Panc1 (cell line): ENCODE measurements at regions not wholly inside any gene's neighbourhood (a gene's known extent, or its start where the extent isn't known, plus 50 kb on each side); places are given as distances from the start of the nearest gene placed in this dataset.

Source experiments
- ATAC-seq: fragments of 200-7000 bp; cut with Tn5 transposase; 2 replicates; pipeline ENCODE4 v1.9.1; 2020; ENCODE audit warnings: mild to moderate bottlenecking, moderate library complexity
- BruUV-seq: library from RNA; stranded (reverse); fragments of 400-500 nt; replicated peaks from 2 replicates; lab custom pipeline; 2021; lab: Mats Ljungman, UMichigan
- CTCF ChIA-PET: fragments of 300-600 bp; sonication (Branson Sonifier 250); formaldehyde crosslinking; loops from one replicate; lab custom pipeline; 2022; ENCODE audit warnings: antibody characterized with exemption; lab: Charles Lee
- POLR2A ChIA-PET: fragments of 300-600 bp; sonication (Branson Sonifier 250); formaldehyde crosslinking; loops from one replicate; lab custom pipeline; 2022; ENCODE audit warnings: antibody characterized with exemption; lab: Charles Lee
- DNase-seq: peaks from one replicate; pipeline ENCODE4 v3.0.0-alpha.2; 2010; ENCODE audit warnings: low read depth, low spot score
- H3K27ac ChIP-seq: 2 replicates; pipeline ENCODE4 v1.5.1; 2011; ENCODE audit warnings: mild to moderate bottlenecking, low read length, inconsistent platforms
- H3K27me3 ChIP-seq: fragments of 200-500 bp; sonication (Bioruptor generic); 2 replicates; pipeline ENCODE4 v1.6.0; 2014; ENCODE audit warnings: low read length, inconsistent platforms; ENCODE audit not compliant: control insufficient read depth, insufficient read depth
- H3K36me3 ChIP-seq: fragments of 200-500 bp; sonication (Bioruptor generic); 2 replicates; pipeline ENCODE4 v1.5.1; 2014; ENCODE audit warnings: inconsistent platforms, mild to moderate bottlenecking, low read length, moderate library complexity; ENCODE audit not compliant: control insufficient read depth, insufficient read depth
- H3K4me1 ChIP-seq: 2 replicates; pipeline ENCODE4 v1.5.1; 2011; ENCODE audit warnings: inconsistent platforms, mild to moderate bottlenecking, low read length, moderate library complexity; ENCODE audit not compliant: control insufficient read depth, insufficient read depth
- H3K4me3 ChIP-seq, 2 experiments: 2 replicates each; pipeline ENCODE4 v1.5.1; 2011 to 2012; ENCODE audit warnings: low read depth in 2 of 2, low read length in 2 of 2, mild to moderate bottlenecking in 2 of 2, inconsistent platforms in 1 of 2, moderate library complexity in 1 of 2
- H3K9me3 ChIP-seq: fragments of 200-500 bp; sonication (Bioruptor generic); 2 replicates; pipeline ENCODE4 v1.5.1; 2014; ENCODE audit warnings: low read depth, mild to moderate bottlenecking, inconsistent platforms, low read length, moderate library complexity; ENCODE audit not compliant: control insufficient read depth, insufficient read depth
- CTCF ChIP-seq: fragments of 450-650 bp; IDR thresholded peaks from 2 replicates; pipeline ENCODE4 v1.5.1; 2017; ENCODE audit warnings: mild to moderate bottlenecking
- POLR2AphosphoS5 ChIP-seq: IDR thresholded peaks from 2 replicates; pipeline ENCODE4 v1.6.1; 2012; ENCODE audit warnings: mild to moderate bottlenecking, low read depth, low read length, moderate library complexity
- REST ChIP-seq, 2 experiments: IDR thresholded peaks; 2 replicates each; pipeline ENCODE4 v1.6.1; 2011 to 2012; ENCODE audit warnings: low read depth in 2 of 2, control low read depth in 1 of 2, low read length in 1 of 2, mild to moderate bottlenecking in 1 of 2, moderate library complexity in 1 of 2; ENCODE audit not compliant: insufficient read depth in 1 of 2
- SIN3A ChIP-seq: IDR thresholded peaks from 2 replicates; pipeline ENCODE4 v1.6.1; 2012; ENCODE audit warnings: low read depth, mild to moderate bottlenecking, low read length, moderate library complexity, borderline replicate concordance; ENCODE audit not compliant: insufficient read depth
- TCF7L2 ChIP-seq: IDR thresholded peaks from 2 replicates; pipeline ENCODE4 v1.6.1; 2011; ENCODE audit warnings: mild to moderate bottlenecking, low read depth, low read length, inconsistent platforms
- in situ Hi-C: cut with HindIII; loops from 2 replicates; pipeline ENCODE4 v1.10.0; 2016; ENCODE audit warnings: low sequenced_read_pairs, low pct_unique_long_range_greater_than_20kb
- intact Hi-C: fragments of 100-400 bp; cut with micrococcal nuclease; formaldehyde crosslinking; loops from one replicate; pipeline ENCODE4 v1.10.0; 2022; ENCODE audit not compliant: unreplicated experiment

GRCh38 chr2:8202132-8202531, 479.7 kb upstream of the ID2 start:
- intact Hi-C loops (no loop called here), in situ Hi-C loops (no loop called here)
- H3K36me3 ChIP-seq: no peaks in the 10 kb centered on the region
- no peak overlapping the region for H3K27ac ChIP-seq
- no peak overlapping the region for H3K4me3 ChIP-seq
- CTCF ChIA-PET: no interaction called here
- peaks cover 3% of the 10 kb centered on the region; the same call in 1 of the 2 replicates for H3K9me3 ChIP-seq
- ATAC-seq: no peak
- TF ChIP-seq SIN3A (no peak), REST (IDR thresholded peaks at IDR 0.05; ENCODE audit: insufficient read depth in 1 of 2, low read depth in 2 of 2, low read length in 1 of 2) (no peak), TCF7L2 (no peak), CTCF (no peak), POLR2AphosphoS5 (no peak)
- H3K4me1 ChIP-seq: no peaks in the 10 kb centered on the region
- BruUV-seq: no TSS peak
- DNase-seq: no peak
- H3K27me3 ChIP-seq: 0 out of 2 replicates have a peak, but pooled peaks cover 4% of the 10 kb centered on the region
- POLR2A ChIA-PET: no interaction called here

- ATAC-seq (no peak), DNase-seq (no peak)
- H3K27me3 ChIP-seq: 0 out of 2 replicates have a peak, but pooled peaks cover 2% of the 10 kb centered on the region
- no peak overlapping the region for H3K4me3 ChIP-seq
- in situ Hi-C loops: no loop called here
- intact Hi-C loops: no loop called here
- POLR2A ChIA-PET: no interaction called here
- TF ChIP-seq CTCF: no peak
- no peak for TF ChIP-seq POLR2AphosphoS5
- no peak for TF ChIP-seq TCF7L2
- no peak for TF ChIP-seq REST (IDR thresholded peaks at IDR 0.05; ENCODE audit: insufficient read depth in 1 of 2, low read depth in 2 of 2, low read length in 1 of 2)
- no peak for TF ChIP-seq SIN3A
- H3K9me3 ChIP-seq: peaks cover 13% of the 10 kb centered on the region; the same call in 1 of the 2 replicates
- no TSS peak for BruUV-seq
- no peaks in the 10 kb centered on the region for H3K36me3 ChIP-seq
- CTCF ChIA-PET: no interaction called here
- H3K27ac ChIP-seq: no peak overlapping the region
- H3K4me1 ChIP-seq: no peaks in the 10 kb centered on the region
Measured at GRCh38 chr2:8203364-8203763, 478.5 kb upstream of the ID2 start.
